ENCODE measurements at regions not wholly inside any gene's neighbourhood (a gene's known extent, or its start where the extent isn't known, plus 50 kb on each side); places are given as distances from the start of the nearest gene placed in this dataset.
"Not testable (repeated sequence)": the region's sequence is repeated elsewhere in the genome, so short reads cannot be mapped to it uniquely, and the experiment has no call there.

GRCh38 chr13:62137629-62138405 is 722.2 kb upstream of the PCDH20 start:
- no peak for DNase-seq

GRCh38 chr13:62131604-62132003 is 716.0 kb upstream of the PCDH20 start:
- DNase-seq = no peak

- DNase-seq = no peak
Measured at GRCh38 chr13:62130062-62130970, 714.7 kb upstream of the PCDH20 start.

GRCh38 chr13:62129000-62129551 is 713.4 kb upstream of the PCDH20 start:
- DNase-seq = no peak

- no peak for DNase-seq
Measured at GRCh38 chr13:62126400-62126799, 710.8 kb upstream of the PCDH20 start.

GRCh38 chr13:62125451-62125850 is 709.8 kb upstream of the PCDH20 start:
- DNase-seq = no peak

GRCh38 chr13:62123409-62123808 is 707.8 kb upstream of the PCDH20 start:
- no peak for DNase-seq

- no peak for DNase-seq
Measured at GRCh38 chr13:62122434-62122833, 706.8 kb upstream of the PCDH20 start.

- no peak for DNase-seq
Measured at GRCh38 chr13:62119739-62120700, 704.4 kb upstream of the PCDH20 start.

- no peak for DNase-seq
Measured at GRCh38 chr13:62115831-62116230, 700.2 kb upstream of the PCDH20 start.

- DNase-seq = no peak
Measured at GRCh38 chr13:62113179-62113578, 697.5 kb upstream of the PCDH20 start.

GRCh38 chr13:62110079-62110478 is 694.4 kb upstream of the PCDH20 start:
- DNase-seq = no peak

GRCh38 chr13:62104136-62104535 is 688.5 kb upstream of the PCDH20 start:
- not testable (repeated sequence) for DNase-seq

GRCh38 chr13:62096652-62097051 is 681.0 kb upstream of the PCDH20 start:
- DNase-seq = no peak

GRCh38 chr13:62094932-62095331 is 679.3 kb upstream of the PCDH20 start:
- no peak for DNase-seq

- no peak for DNase-seq
Measured at GRCh38 chr13:62093984-62094780, 678.5 kb upstream of the PCDH20 start.

GRCh38 chr13:62092949-62093348 is 677.3 kb upstream of the PCDH20 start:
- no peak for DNase-seq

- no peak for DNase-seq
Measured at GRCh38 chr13:62092536-62092935, 676.9 kb upstream of the PCDH20 start.

GRCh38 chr13:62088165-62088564 is 672.5 kb upstream of the PCDH20 start:
- DNase-seq = no peak

- no peak for DNase-seq
Measured at GRCh38 chr13:62087124-62087523, 671.5 kb upstream of the PCDH20 start.

Measured in stimulated activated naive CD4-positive, alpha-beta T cell (primary cell).